ENCODE measurements at regions not wholly inside any gene's neighbourhood (a gene's known extent, or its start where the extent isn't known, plus 50 kb on each side); places are given as distances from the start of the nearest gene placed in this dataset.

- DNase-seq (ENCODE audit: low read depth): peak; percentile 13
Observed at GRCh38 chr1:184919892-184920291, 54.4 kb downstream of the NIBAN1 start.

DNA sequence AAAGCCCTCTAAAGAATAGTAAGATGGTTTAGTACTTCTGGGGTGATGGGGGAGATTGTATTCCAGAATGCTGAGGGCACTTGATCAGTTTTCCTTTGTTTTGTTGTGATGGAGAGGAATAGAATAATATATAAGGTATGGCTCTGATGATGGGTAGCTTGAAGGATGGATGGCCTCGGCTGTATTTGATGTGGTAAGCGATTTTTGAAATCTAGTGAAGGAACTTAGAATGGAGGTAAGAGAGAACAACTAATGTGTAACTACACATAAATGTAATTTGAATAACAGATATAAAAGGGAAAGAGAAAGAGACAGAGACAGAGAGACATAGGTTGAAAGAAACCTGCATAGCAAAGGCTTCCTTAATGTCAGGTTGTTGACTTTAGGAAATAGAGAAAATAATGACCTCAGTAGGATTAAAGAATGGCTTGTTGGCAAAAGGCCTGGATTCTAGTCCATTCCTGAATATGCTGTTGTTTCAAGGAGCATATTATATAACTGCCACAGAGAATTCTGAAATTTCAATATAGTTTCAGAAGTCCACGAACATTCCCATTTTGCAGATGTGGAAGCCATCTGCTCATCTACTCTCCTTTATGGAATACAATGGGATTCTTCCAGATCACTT is 58.7 kb downstream of the NIBAN1 start:
- no peak for DNase-seq (ENCODE audit: low read depth)

GRCh38 chr1:184914149-184914548 is 60.2 kb downstream of the NIBAN1 start:
- DNase-seq (ENCODE audit: low read depth): no peak

GRCh38 chr1:184912392-184912791 is 61.9 kb downstream of the NIBAN1 start:
- no peak for DNase-seq (ENCODE audit: low read depth)

DNA sequence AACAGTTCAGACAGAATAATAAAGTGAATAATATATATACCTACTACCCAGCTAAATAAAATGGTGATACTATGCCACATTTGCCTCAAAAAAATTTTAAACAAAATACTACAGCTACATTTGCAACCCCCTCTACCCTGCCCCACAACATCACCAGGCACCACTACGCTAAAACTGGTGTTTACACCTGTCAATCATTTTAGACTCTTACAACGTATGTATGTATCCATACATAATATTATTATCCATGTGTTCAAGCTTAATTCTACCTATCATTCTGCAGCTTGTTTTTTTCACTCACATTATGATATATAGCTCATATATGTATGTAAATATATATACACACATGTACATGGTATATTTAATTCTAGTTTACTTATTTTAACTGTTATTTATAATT is 62.5 kb downstream of the NIBAN1 start:
- DNase-seq (ENCODE audit: low read depth): no peak

DNA sequence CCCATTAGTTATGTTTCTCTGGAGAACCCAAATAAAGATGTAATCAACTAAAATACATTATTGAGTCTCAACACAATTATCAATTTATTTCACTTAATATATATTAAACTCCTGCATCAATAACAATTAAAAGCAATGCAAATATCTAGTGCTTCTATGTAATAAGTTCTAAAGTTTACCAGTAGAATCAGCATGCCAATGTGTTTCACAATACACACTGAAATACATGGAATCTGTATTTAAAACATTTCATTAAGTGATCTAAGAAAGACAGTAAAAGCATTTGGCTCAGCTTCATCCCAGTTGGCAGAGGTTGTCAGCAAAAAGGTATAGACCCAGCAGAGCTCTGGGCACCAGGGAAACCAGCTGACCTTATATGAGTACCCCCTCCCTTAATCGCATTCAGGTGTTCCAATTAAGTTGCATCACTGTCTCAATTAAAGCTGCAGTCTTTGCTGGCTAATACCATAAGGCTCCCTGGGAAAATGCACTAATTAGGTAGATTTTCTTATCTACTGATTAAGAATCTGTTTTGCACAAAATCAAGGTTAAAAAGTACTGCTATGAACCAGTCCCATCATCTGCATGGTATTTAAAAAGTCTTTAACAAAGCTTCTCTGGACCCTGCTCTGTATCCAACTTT is 63.1 kb downstream of the NIBAN1 start:
- DNase-seq (ENCODE audit: low read depth): no peak

DNA sequence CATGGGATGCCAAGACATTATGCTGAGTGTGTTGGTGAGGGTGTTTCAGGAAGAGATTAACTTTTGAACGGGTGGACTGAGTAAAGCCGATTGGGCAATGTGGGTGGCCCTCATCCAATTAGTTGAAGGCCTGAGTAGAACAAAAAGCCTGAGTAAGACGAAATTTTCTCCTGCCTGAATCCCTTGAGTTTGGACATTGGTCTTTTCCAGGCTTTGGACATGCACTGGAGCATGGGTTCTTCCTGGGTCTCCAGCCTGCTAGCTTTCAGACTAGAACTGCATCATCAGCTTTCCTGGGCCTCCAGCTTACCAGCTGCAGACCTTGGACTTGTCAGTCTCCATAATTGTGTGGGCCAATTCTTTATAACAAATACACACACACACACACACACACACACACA is 63.6 kb downstream of the NIBAN1 start:
- DNase-seq (ENCODE audit: low read depth): peak; percentile 20

GRCh38 chr1:184910005-184910404 is 64.3 kb downstream of the NIBAN1 start:
- no peak for DNase-seq (ENCODE audit: low read depth)

GRCh38 chr1:184909019-184909418 is 65.3 kb downstream of the NIBAN1 start:
- no peak for DNase-seq (ENCODE audit: low read depth)

GRCh38 chr1:184908506-184908905 is 65.8 kb downstream of the NIBAN1 start:
- no peak for DNase-seq (ENCODE audit: low read depth)

DNA sequence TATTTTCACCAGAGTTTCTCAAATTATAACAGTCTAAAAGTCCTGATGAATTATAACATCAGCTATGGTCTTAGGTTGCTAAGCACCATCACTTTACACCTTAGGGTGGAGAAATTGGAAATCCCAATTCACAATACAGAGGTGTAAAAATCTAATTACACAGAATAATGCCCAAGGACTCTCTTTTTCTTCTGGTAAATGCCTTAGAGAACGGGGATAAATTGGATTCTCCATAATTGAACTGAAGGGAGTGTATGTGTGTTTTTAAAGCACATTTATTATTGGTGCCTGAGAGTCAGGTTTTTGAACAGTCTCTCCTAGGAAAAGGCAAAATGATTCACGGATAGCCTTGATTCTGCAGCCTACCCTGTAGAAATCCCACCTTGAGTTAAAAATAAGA is 66.8 kb downstream of the NIBAN1 start:
- DNase-seq (ENCODE audit: low read depth): no peak

DNA sequence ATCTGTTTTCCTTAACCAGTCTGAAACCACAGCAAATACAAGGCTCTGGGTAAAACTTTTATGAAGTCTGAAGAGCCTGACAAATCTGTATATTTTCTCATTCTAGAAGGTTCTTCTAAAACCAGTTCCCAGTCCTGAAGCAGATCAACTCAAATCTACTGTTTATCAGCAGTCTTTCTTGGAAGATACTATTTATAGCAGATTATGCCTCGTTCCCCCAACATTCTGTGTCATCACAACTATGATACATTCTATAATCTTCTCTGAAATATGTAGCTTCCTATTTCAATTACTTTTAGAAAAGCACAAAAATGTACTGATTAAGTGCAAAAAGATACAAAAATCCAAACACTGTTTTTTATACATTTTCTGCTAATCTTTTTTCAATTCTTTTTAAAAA is 67.5 kb downstream of the NIBAN1 start:
- peak; percentile 18 for DNase-seq (ENCODE audit: low read depth)

GRCh38 chr1:184905601-184906322 is 68.5 kb downstream of the NIBAN1 start:
- no peak for DNase-seq (ENCODE audit: low read depth)

DNA sequence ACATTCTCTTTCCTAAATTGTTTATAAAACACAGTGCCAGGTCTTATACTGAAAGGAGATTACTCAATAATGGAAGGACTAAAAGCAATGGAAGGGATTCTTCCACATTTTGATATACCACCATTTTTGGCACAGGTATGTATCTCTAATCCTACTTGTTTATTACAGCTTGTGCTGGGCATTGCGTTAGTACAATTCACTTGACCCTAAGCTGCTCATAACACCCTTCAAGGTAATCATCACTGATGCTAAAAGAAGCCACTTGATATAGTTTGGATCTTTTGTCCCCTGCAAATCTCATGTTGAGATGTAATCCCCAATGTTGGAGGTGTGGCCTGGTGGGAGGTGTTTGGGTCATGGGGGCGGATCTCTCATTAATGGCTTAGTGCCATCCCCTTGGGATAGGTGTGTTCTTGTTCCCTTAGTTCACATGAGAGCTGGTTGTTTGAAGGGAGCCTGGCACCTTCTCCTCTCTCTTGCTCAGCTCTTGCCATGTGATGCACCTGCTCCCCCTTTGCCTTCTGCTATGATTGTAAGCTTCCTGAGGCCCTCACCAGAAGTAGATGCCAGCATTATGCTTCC is 71.1 kb downstream of the NIBAN1 start:
- no peak for DNase-seq (ENCODE audit: low read depth)

GRCh38 chr1:184900507-184900906 is 73.8 kb downstream of the NIBAN1 start:
- no peak for DNase-seq (ENCODE audit: low read depth)

DNA sequence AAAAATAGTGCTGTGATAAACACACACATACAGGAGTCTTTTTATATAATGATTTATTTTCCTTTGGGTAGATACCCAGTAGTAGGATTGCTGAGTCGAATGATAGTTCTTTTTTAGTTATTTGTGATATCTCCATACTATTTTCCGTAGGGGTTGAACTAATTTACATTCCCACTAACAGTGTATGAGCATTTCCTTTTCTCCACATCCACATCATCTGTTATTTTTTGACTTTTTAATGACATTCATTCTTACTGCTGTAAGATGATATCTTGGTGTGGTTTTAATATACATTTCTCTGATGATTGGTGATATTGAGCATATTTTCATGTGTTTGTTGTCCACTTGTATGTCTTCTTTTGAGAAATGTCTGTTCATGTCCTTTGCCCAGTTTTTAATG is 78.3 kb downstream of the NIBAN1 start:
- DNase-seq (ENCODE audit: low read depth): no peak

- no peak for DNase-seq (ENCODE audit: low read depth)
Observed at GRCh38 chr1:184895086-184895485, 79.2 kb downstream of the NIBAN1 start.

GRCh38 chr1:184893695-184894094 is 80.6 kb downstream of the NIBAN1 start:
- DNase-seq (ENCODE audit: low read depth): no peak

- peak; percentile 82 for DNase-seq (ENCODE audit: low read depth)
Observed at GRCh38 chr1:184892116-184892515, 82.2 kb downstream of the NIBAN1 start.

- DNase-seq (ENCODE audit: low read depth): peak; percentile 15
Observed at GRCh38 chr1:184891440-184891839, 82.9 kb downstream of the NIBAN1 start.

GRCh38 chr1:184890539-184890973 is 83.8 kb downstream of the NIBAN1 start:
- DNase-seq (ENCODE audit: low read depth): peak; percentile 81

DNA sequence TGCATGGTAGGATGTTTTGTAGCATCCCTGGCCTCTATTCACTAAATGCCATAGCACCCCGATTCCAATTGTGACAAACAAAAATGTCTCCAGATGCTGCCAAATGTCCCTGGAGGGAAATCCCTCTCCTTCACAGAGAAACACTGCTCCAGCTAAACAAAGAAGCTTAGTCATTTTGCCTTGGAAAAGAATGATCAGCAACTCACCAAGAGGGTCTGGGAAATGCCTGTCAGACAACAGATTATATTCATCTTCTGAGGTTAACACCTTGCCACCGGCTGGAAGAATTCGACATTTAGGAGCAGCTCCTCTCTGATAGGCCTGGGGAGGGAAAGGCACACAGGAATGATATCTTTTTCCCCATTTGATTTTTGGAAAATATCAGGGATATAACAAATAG is 84.4 kb downstream of the NIBAN1 start:
- peak; percentile 68 for DNase-seq (ENCODE audit: low read depth)

GRCh38 chr1:184889166-184889565 is 85.1 kb downstream of the NIBAN1 start:
- DNase-seq (ENCODE audit: low read depth): no peak

All from ELR (cell line).